ENCODE measurements at regions not wholly inside any gene's neighbourhood (a gene's known extent, or its start where the extent isn't known, plus 50 kb on each side); places are given as distances from the start of the nearest gene placed in this dataset.
"Not testable (repeated sequence)": the region's sequence is repeated elsewhere in the genome, so short reads cannot be mapped to it uniquely, and the experiment has no call there.

DNA sequence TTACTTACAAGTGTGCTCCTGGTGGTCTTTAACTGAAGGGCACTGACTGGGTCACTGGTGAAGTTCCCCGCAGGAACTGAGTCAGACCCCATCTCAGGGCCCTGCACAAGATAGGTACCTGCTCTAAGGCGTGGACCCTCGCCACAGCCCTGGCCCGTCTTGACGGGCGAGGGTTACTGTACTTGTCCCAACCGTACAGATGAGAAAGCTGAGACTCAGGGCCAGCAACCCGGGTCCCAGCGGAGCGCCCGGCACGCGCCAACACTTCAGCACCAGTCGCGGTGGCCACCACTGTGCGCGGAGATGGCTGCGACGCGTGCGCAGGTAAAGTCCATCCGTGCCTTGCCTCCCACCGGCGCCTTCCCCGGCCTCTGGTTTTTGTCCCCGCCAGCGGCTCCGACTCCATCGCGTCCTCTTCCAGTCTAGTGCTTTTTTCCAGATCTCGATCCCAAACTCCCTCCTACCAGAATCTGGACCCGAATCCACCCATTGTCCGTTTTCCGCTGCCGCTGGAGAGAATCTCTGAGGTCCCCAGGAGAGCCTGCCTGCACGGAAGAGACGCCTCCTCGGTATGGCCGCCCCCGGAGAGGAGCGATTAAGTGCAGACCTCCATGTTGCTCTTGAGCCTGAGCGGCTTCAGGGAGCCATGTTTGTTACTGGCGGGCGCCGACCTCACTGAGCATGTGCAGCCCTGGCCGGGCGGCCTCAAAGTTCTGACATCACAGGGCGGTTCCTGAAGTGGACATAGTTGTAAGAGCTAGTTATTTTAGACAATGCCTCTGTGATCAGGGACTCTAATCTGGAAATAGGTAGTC is 1707.8 kb downstream of the SPATA31A7 start:
- not testable (repeated sequence) for TF ChIP-seq EZH2phosphoT487 (conservative IDR thresholded peaks at IDR 0.05; ENCODE audit: low read length)
- TF ChIP-seq, protein P1, sequence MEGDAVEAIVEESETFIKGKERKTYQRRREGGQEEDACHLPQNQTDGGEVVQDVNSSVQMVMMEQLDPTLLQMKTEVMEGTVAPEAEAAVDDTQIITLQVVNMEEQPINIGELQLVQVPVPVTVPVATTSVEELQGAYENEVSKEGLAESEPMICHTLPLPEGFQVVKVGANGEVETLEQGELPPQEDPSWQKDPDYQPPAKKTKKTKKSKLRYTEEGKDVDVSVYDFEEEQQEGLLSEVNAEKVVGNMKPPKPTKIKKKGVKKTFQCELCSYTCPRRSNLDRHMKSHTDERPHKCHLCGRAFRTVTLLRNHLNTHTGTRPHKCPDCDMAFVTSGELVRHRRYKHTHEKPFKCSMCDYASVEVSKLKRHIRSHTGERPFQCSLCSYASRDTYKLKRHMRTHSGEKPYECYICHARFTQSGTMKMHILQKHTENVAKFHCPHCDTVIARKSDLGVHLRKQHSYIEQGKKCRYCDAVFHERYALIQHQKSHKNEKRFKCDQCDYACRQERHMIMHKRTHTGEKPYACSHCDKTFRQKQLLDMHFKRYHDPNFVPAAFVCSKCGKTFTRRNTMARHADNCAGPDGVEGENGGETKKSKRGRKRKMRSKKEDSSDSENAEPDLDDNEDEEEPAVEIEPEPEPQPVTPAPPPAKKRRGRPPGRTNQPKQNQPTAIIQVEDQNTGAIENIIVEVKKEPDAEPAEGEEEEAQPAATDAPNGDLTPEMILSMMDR (IDR thresholded peaks at IDR 0.05; ENCODE audit: insufficient read depth, low read length, poor library complexity, severe bottlenecking): not testable (repeated sequence)

All from SU-DHL-6 (cell line).